H7 (cell line): ENCODE measurements at regions not wholly inside any gene's neighbourhood (a gene's known extent, or its start where the extent isn't known, plus 50 kb on each side); places are given as distances from the start of the nearest gene placed in this dataset.
A peak's percentile ranks its signal among the peaks of the same experiment; 100 is the strongest.

ENCODE experiments used
- DNase-seq: peaks from one replicate; pipeline ENCODE4 v3.0.0; 2012
- H3K27me3 ChIP-seq: 2 replicates; pipeline ENCODE4 v1.6.0; 2011; ENCODE audit warnings: mild to moderate bottlenecking, low read length; ENCODE audit not compliant: control insufficient read depth, insufficient read depth
- H3K36me3 ChIP-seq: replicated peaks from 2 replicates; pipeline ENCODE4 v1.5.1; 2011; ENCODE audit warnings: low read length; ENCODE audit not compliant: control insufficient read depth, insufficient read depth
- H3K4me3 ChIP-seq: 2 replicates; pipeline ENCODE4 v1.5.1; 2011; ENCODE audit warnings: low read depth, mild to moderate bottlenecking, control low read depth, low read length, moderate library complexity; ENCODE audit not compliant: insufficient read depth

GRCh38 chr11:119533921-119534736 is 111.2 kb upstream of the THY1 start:
- H3K4me3 ChIP-seq, result no peak overlapping the region
- DNase-seq, result peak; percentile 90
- H3K36me3 ChIP-seq, result no peaks in the 10 kb centered on the region
- H3K27me3 ChIP-seq, result peaks cover 1% of the 10 kb centered on the region; the same call in 1 of the 2 replicates

DNA sequence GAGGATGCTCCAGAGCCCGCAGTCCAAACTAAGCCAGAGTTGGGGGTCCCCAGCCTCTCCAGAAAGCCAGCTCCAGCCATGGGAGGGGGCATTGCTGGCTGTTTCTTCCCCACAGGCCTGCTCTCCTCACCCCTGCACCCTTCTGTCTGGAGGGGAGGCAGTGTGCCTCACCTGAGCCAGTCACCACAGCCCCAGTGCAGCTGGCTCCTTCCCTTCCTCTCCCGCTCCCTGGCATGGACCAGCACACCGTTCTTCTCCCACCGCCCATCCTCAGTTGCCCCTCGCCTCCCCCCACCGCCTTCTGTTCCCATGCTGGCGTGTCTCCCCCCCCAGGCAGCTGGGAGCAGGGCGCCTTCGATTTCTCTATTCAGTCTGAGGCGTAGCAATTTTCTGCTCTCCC is 110.5 kb upstream of the THY1 start:
- Histone ChIP-seq H3K27me3 (peaks cover 1% of the 10 kb centered on the region; the same call in 1 of the 2 replicates), H3K4me3 (no peak overlapping the region), H3K36me3 (no peaks in the 10 kb centered on the region)
- DNase-seq, result no peak

DNA sequence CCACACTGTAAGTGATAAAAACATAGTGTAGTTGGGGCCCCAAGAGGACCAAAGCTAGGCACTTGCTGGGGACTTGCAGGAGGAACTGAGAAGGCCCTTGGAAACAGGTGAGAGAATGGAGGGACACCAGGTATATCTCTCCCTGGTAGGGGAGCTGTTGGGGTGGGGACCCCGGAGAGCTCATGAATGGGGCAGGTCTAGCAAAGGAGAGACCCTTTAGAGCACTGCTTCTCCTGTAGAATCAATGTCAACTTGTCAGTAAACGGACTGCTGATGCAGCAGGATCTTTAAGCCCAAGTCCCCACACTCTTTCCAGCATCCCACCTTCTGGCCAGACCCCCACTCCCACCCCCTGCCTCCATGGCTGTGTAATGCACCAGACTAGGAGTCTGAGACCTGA is 109.6 kb upstream of the THY1 start:
- Histone ChIP-seq H3K4me3 (no peak overlapping the region), H3K27me3 (peaks cover 1% of the 10 kb centered on the region; the same call in 1 of the 2 replicates), H3K36me3 (no peaks in the 10 kb centered on the region)
- no peak for DNase-seq

GRCh38 chr11:119531623-119532022 is 108.7 kb upstream of the THY1 start:
- no peak overlapping the region for H3K4me3 ChIP-seq
- no peaks in the 10 kb centered on the region for H3K36me3 ChIP-seq
- no peak for DNase-seq
- H3K27me3 ChIP-seq, result peaks cover 1% of the 10 kb centered on the region; the same call in 1 of the 2 replicates

DNA sequence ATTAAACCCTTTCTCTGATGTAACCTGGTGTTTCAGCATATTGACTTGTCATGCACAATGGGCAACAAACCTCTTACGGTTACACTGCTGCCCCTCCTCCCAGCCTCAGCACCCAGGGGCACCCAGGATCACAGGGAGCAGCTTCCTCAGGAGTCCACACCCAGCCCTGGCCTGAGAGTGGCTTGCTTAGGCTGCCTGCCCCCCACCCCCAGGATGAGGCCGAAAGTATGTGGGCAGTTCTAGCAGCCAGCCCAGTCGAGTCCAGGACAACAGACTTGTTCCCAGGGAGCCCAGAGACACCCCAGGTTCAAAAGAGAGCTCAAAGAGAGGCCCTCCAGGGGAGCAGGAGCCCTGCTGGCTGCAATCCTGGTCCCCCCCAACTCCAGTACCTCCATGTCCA is 108.1 kb upstream of the THY1 start:
- no peaks in the 10 kb centered on the region for H3K36me3 ChIP-seq
- H3K27me3 ChIP-seq, result peaks cover 1% of the 10 kb centered on the region; the same call in 1 of the 2 replicates
- H3K4me3 ChIP-seq, result no peak overlapping the region
- no peak for DNase-seq

- Histone ChIP-seq H3K4me3 (no peak overlapping the region), H3K36me3 (no peaks in the 10 kb centered on the region), H3K27me3 (peaks cover 1% of the 10 kb centered on the region; the same call in 1 of the 2 replicates)
- no peak for DNase-seq
Measured at GRCh38 chr11:119530509-119530908, 107.5 kb upstream of the THY1 start.

DNA sequence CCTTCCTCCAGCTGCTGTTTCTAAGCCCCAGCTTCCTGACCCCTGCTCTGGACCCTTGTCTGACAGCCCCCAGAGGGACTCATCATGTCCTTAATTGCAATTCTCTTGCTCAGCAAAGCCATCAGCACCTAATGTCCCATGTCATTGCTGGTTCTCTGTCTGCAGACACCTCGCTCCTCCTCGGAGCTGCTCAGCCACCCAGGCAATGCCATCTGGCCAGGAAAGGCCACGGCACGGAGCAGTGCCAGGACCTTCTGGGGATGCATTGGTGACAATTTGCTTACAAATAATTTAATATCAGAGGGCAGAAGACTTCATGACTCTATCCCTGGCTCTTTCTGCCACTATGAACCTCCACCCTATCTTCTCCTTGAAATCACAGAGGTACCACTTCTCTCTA is 107.0 kb upstream of the THY1 start:
- no peak for DNase-seq
- Histone ChIP-seq H3K4me3 (no peak overlapping the region), H3K27me3 (peaks cover 1% of the 10 kb centered on the region; the same call in 1 of the 2 replicates), H3K36me3 (no peaks in the 10 kb centered on the region)

DNA sequence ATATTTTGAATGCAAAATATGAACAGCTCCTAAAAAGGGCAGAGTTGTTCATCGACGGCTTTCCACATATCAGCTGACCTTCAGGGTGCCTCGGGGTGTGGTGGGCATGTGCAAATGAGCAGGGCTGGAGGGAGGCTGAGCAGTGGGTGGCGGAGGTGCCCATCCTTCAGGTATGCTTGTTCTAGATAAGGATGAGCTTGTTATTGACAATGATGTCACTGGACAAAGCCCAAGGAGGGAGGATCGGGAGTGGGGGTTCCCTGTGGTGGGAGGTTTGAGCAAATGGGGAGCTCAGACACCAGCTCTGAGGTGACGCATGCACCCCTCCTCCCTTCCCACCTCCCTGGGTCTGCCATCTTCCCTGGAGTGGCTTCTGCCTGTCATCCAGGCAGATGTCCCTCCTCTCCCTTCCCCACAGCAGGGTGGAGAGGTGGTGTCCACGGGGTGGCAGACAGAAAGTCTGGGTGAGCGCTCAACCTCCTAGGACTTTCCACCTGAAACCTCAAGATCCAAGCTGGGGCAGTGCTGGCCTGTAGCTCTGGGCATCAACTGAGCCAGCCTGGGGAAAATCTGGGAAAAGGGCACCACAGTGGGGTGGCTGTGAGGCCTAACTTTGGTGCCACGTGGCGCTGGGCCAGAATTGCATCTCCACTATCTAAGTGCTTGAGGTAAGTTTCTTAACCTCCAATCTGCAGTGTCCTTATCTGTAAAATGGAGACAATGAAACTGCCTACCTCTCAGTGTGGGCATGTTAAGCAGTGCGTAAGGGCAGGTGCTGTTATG is 106.3 kb upstream of the THY1 start:
- DNase-seq, result no peak
- Histone ChIP-seq H3K36me3 (no peaks in the 10 kb centered on the region), H3K4me3 (no peak overlapping the region), H3K27me3 (peaks cover 1% of the 10 kb centered on the region; the same call in 1 of the 2 replicates)

GRCh38 chr11:119525867-119526196 is 102.9 kb upstream of the THY1 start:
- no peak overlapping the region for H3K4me3 ChIP-seq
- H3K36me3 ChIP-seq, result no peaks in the 10 kb centered on the region
- H3K27me3 ChIP-seq, result peaks cover 1% of the 10 kb centered on the region; the same call in 1 of the 2 replicates
- no peak for DNase-seq

DNA sequence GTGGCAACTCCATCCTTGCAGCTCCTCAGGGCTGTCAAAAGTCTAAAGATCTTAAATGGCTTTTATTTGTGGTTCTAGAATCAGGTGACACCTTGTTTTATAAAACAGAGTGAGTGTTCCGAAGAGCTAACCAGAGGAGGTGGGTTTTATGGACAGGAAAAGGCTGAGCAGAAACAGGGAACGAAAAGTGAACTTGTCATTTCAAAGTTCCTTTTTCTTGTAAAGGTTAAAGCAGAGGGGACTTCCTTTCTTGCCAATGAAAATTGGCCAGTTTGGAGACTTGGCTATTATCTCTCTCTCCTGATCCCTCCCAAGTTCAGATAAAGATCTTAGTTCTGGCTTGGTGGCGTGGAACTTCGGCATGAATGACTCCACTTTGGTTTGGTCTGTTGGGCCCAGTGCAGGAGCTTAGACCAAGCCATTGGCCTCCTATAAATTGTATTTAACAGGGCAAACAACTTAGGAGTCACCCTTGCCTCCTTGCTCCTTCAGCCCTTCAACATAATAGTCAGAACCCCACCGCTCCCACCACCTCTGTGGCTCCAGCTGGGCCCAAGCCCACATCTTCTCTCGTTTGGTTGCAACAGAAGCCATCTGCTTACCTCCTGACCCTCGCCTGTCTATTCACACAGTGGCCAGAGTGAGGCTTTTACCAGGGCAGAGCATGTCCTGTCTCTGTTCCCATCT is 102.4 kb upstream of the THY1 start:
- Histone ChIP-seq H3K27me3 (peaks cover 1% of the 10 kb centered on the region; the same call in 1 of the 2 replicates), H3K36me3 (no peaks in the 10 kb centered on the region), H3K4me3 (no peak overlapping the region)
- no peak for DNase-seq

DNA sequence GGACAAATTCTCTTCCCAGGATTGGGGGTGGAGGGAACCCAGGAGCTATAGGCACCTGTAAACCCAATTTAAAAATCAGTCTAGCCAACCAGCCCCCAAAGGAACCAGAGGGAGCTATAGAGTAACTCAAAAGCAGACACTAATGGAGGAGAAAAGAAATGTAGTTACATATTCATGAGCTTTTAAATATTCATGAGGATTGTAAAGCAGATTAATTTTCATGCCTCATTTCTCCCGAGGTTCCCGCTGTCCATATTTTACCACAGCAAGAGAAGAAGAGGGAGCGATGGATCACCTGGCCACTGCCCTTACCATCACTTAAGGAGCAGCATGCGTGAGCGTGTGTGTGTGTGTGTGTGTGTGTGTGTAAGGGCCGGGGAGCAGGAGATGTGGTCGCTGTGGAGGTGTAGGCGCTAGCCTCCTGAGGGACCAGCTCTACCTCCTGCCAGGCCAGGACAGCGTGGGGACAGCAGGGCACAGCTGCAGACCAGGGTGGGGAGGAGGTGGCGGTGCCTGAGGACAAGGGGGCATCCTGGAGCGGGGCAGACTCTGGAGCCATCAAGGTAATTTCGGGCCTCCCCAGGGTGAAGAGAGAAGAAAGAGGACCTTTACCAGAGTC is 100.7 kb upstream of the THY1 start:
- DNase-seq, result no peak
- Histone ChIP-seq H3K36me3 (no peaks in the 10 kb centered on the region), H3K4me3 (no peak overlapping the region), H3K27me3 (no peaks in the 10 kb centered on the region; the same call in 1 of the 2 replicates)

DNA sequence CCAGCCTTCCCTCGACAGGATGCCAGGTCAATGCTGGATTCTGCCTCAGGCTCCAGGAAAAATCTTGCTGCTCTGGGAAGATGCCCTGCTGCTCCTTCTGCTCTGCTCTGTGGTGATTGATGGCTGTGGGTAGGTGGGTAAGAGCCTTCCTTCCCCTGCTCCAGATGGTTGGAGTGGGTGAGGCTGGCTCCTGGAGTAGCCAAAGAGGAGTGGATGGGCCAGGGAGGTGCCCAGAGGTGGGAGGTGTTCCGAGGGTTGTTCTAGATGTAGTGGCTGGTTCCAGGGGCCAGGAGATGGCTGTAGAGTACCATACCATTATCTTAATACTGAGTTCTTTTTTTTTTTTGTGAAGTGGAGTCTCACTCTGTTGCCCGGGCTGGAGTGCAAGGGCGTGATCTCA is 99.6 kb upstream of the THY1 start:
- H3K27me3 ChIP-seq, result no peaks in the 10 kb centered on the region; the same call in 1 of the 2 replicates
- H3K36me3 ChIP-seq, result no peaks in the 10 kb centered on the region
- no peak overlapping the region for H3K4me3 ChIP-seq
- DNase-seq, result no peak

GRCh38 chr11:119521551-119521950 is 98.6 kb upstream of the THY1 start:
- Histone ChIP-seq H3K36me3 (no peaks in the 10 kb centered on the region), H3K4me3 (no peak overlapping the region), H3K27me3 (no peaks in the 10 kb centered on the region; the same call in 1 of the 2 replicates)
- DNase-seq, result no peak

- H3K36me3 ChIP-seq, result no peaks in the 10 kb centered on the region
- no peak for DNase-seq
- H3K4me3 ChIP-seq, result no peak overlapping the region
- H3K27me3 ChIP-seq, result no peaks in the 10 kb centered on the region; the same call in 1 of the 2 replicates
Measured at GRCh38 chr11:119520966-119521365, 98.0 kb upstream of the THY1 start.
